OCI-LY1 (cell line): ENCODE measurements at regions not wholly inside any gene's neighbourhood (a gene's known extent, or its start where the extent isn't known, plus 50 kb on each side); places are given as distances from the start of the nearest gene placed in this dataset.

ENCODE experiments used
- H2AFZ ChIP-seq: fragments of 200-600 bp; sonication (generic), shearing (Covaris generic); 2 replicates; pipeline ENCODE4 v1.6.0; 2014; ENCODE audit warnings: antibody characterized with exemption, mild to moderate bottlenecking, low read length
- H3F3A ChIP-seq: fragments of 200-600 bp; sonication (generic), shearing (Covaris generic); 2 replicates; pipeline ENCODE4 v1.6.0; 2014; ENCODE audit warnings: mild to moderate bottlenecking, antibody characterized with exemption, low read length, moderate library complexity; ENCODE audit not compliant: insufficient read depth
- H3K27ac ChIP-seq: fragments of 200-600 bp; sonication (generic); 2 replicates; pipeline ENCODE4 v1.5.1; 2014; ENCODE audit warnings: low read length, mixed run types, mild to moderate bottlenecking, low read depth; ENCODE audit not compliant: poor library complexity, severe bottlenecking
- H3K27me3 ChIP-seq: fragments of 200-600 bp; sonication (generic); 2 replicates; pipeline ENCODE4 v1.6.0; 2014; ENCODE audit warnings: antibody characterized with exemption, mild to moderate bottlenecking, low read length, moderate library complexity; ENCODE audit not compliant: insufficient read depth
- H3K36me3 ChIP-seq: fragments of 200-600 bp; sonication (generic); 2 replicates; pipeline ENCODE4 v1.6.1; 2014; ENCODE audit warnings: mild to moderate bottlenecking, antibody characterized with exemption, low read length, moderate library complexity, mixed read lengths; ENCODE audit not compliant: insufficient read depth
- H3K4me1 ChIP-seq: fragments of 200-600 bp; sonication (generic); 2 replicates; pipeline ENCODE4 v1.5.1; 2014; ENCODE audit warnings: mild to moderate bottlenecking, low read length, moderate library complexity; ENCODE audit not compliant: insufficient read depth, severe bottlenecking
- H3K4me2 ChIP-seq: fragments of 200-600 bp; sonication (generic), shearing (Covaris generic); 2 replicates; pipeline ENCODE4 v1.6.1; 2014; ENCODE audit warnings: low read length
- H3K4me3 ChIP-seq: fragments of 200-600 bp; sonication (generic); 2 replicates; pipeline ENCODE4 v1.5.1; 2014; ENCODE audit warnings: low read length, low read depth, mild to moderate bottlenecking, mixed read lengths; ENCODE audit not compliant: poor library complexity, severe bottlenecking
- H3K79me2 ChIP-seq: fragments of 200-600 bp; shearing (Covaris generic); 2 replicates; pipeline ENCODE4 v1.6.1; 2016; ENCODE audit warnings: mixed run types, low read length, mixed read lengths; ENCODE audit not compliant: insufficient read depth
- H3K9ac ChIP-seq: fragments of 200-600 bp; sonication (generic), shearing (Covaris generic); 2 replicates; pipeline ENCODE4 v1.6.1; 2014; ENCODE audit warnings: mild to moderate bottlenecking, low read length, mixed read lengths
- H3K9me2 ChIP-seq: fragments of 200-600 bp; sonication (generic), shearing (Covaris generic); 2 replicates; pipeline ENCODE4 v1.6.1; 2014; ENCODE audit warnings: low read depth, mild to moderate bottlenecking, low read length, mixed read lengths
- H3K9me3 ChIP-seq: fragments of 200-600 bp; shearing (Covaris generic); 2 replicates; pipeline ENCODE4 v1.6.1; 2014; ENCODE audit warnings: low read length, mixed read lengths
- H4K20me1 ChIP-seq: fragments of 200-600 bp; sonication (generic), shearing (Covaris generic); 2 replicates; pipeline ENCODE4 v1.6.0; 2016; ENCODE audit warnings: mild to moderate bottlenecking, low read length; ENCODE audit not compliant: insufficient read depth
- CTCF ChIP-seq: fragments of 200-600 bp; sonication (generic), shearing (Covaris generic); IDR thresholded peaks from 2 replicates; pipeline ENCODE4 v1.5.1; 2017; ENCODE audit warnings: mild to moderate bottlenecking, antibody characterized with exemption, low read length, moderate library complexity, mixed read lengths
- EZH2 ChIP-seq: fragments of 200-600 bp; sonication (generic), shearing (Covaris generic); IDR thresholded peaks from 2 replicates; pipeline ENCODE4 v1.8.0; 2017; ENCODE audit warnings: borderline replicate concordance, mixed run types, mild to moderate bottlenecking, antibody characterized with exemption, low read length, moderate library complexity, mixed read lengths

- Histone ChIP-seq H3K4me2 (no peak overlapping the region), H3F3A (no peaks in the 10 kb centered on the region), H2AFZ (no peak overlapping the region), H3K9ac (no peak overlapping the region), H3K9me3 (no peaks in the 10 kb centered on the region; the same call in 1 of the 2 replicates), H4K20me1 (no peaks in the 10 kb centered on the region), H3K27me3 (no peaks in the 10 kb centered on the region), H3K9me2 (no peaks in the 10 kb centered on the region; the same call in none of the 2 replicates), H3K4me3 (no peak overlapping the region), H3K79me2 (no peaks in the 10 kb centered on the region), H3K27ac (no peak overlapping the region), H3K4me1 (no peaks in the 10 kb centered on the region), H3K36me3 (no peaks in the 10 kb centered on the region)
- no peak for TF ChIP-seq EZH2
- TF ChIP-seq CTCF: no peak
Measured at GRCh38 chr6:77334093-77334492, 129.2 kb downstream of the HTR1B start.

- H4K20me1 ChIP-seq: no peaks in the 10 kb centered on the region
- TF ChIP-seq CTCF: no peak
- TF ChIP-seq EZH2: no peak
Measured at GRCh38 chr6:77332915-77333623, 130.2 kb downstream of the HTR1B start.

GRCh38 chr6:77326711-77327110 is 136.6 kb downstream of the HTR1B start:
- Histone ChIP-seq H2AFZ (no peak overlapping the region), H3K27ac (no peak overlapping the region), H3K4me2 (no peak overlapping the region), H3K9me2 (no peaks in the 10 kb centered on the region; the same call in none of the 2 replicates), H3K9me3 (no peaks in the 10 kb centered on the region), H3K36me3 (no peaks in the 10 kb centered on the region), H4K20me1 (no peaks in the 10 kb centered on the region), H3F3A (no peaks in the 10 kb centered on the region), H3K9ac (no peak overlapping the region), H3K4me3 (no peak overlapping the region), H3K27me3 (no peaks in the 10 kb centered on the region), H3K79me2 (no peaks in the 10 kb centered on the region), H3K4me1 (no peaks in the 10 kb centered on the region)
- no peak for TF ChIP-seq CTCF
- TF ChIP-seq EZH2: no peak

More at GRCh38 chr6:77332915-77333623, 130.2 kb downstream of the HTR1B start:
- Histone ChIP-seq H3K36me3 (no peaks in the 10 kb centered on the region), H3K27ac (no peak overlapping the region), H3K27me3 (no peaks in the 10 kb centered on the region), H3K9ac (no peak overlapping the region), H3K4me3 (no peak overlapping the region), H3K4me1 (no peaks in the 10 kb centered on the region), H3K9me3 (no peaks in the 10 kb centered on the region; the same call in 1 of the 2 replicates), H3K9me2 (no peaks in the 10 kb centered on the region; the same call in none of the 2 replicates), H3F3A (no peaks in the 10 kb centered on the region), H3K4me2 (no peak overlapping the region), H2AFZ (no peak overlapping the region), H3K79me2 (no peaks in the 10 kb centered on the region)
